ENCODE measurements at regions not wholly inside any gene's neighbourhood (a gene's known extent, or its start where the extent isn't known, plus 50 kb on each side); places are given as distances from the start of the nearest gene placed in this dataset.

- DNase-seq (ENCODE audit: extremely low spot score), result no peak
- ChIA-PET POLR2A (no interaction called here), CTCF (no interaction called here)
- no peak for TF ChIP-seq CTCF (IDR thresholded peaks at IDR 0.05; ENCODE audit: control extremely low read depth, extremely low read depth, low read depth, missing control alignments)
These were observed 176.3 kb upstream of the MTNR1B start for GRCh38 chr11:92793189-92793588.

GRCh38 chr11:92794783-92795182 is 174.7 kb upstream of the MTNR1B start:
- TF ChIP-seq CTCF (IDR thresholded peaks at IDR 0.05; ENCODE audit: control extremely low read depth, extremely low read depth, low read depth, missing control alignments), result no peak
- CTCF ChIA-PET, result no interaction called here
- no peak for DNase-seq (ENCODE audit: extremely low spot score)
- POLR2A ChIA-PET, result no interaction called here

- TF ChIP-seq CTCF (IDR thresholded peaks at IDR 0.05; ENCODE audit: control extremely low read depth, extremely low read depth, low read depth, missing control alignments), result no peak
- DNase-seq (ENCODE audit: extremely low spot score), result no peak
- POLR2A ChIA-PET, result no interaction called here
- CTCF ChIA-PET, result no interaction called here
These were observed 172.7 kb upstream of the MTNR1B start for GRCh38 chr11:92796744-92797143.

GRCh38 chr11:92797874-92798273 is 171.6 kb upstream of the MTNR1B start:
- DNase-seq (ENCODE audit: extremely low spot score), result no peak
- ChIA-PET CTCF (no interaction called here), POLR2A (no interaction called here)
- no peak for TF ChIP-seq CTCF (IDR thresholded peaks at IDR 0.05; ENCODE audit: control extremely low read depth, extremely low read depth, low read depth, missing control alignments)

GRCh38 chr11:92801685-92802084 is 167.8 kb upstream of the MTNR1B start:
- ChIA-PET POLR2A (no interaction called here), CTCF (interaction anchor here (2.8 kb wide), 1 partner anchor 10 kb away, joined by 8 read pairs; no protein-coding TSS in a partner anchor)
- no peak for DNase-seq (ENCODE audit: extremely low spot score)
- no peak for TF ChIP-seq CTCF (IDR thresholded peaks at IDR 0.05; ENCODE audit: control extremely low read depth, extremely low read depth, low read depth, missing control alignments)

GRCh38 chr11:92802644-92803043 is 166.8 kb upstream of the MTNR1B start:
- no peak for DNase-seq (ENCODE audit: extremely low spot score)
- CTCF ChIA-PET, result interaction anchor here (1.4 to 2.8 kb wide), 2 partner anchors 9 to 14 kb away, joined by 4 to 8 read pairs; no protein-coding TSS in a partner anchor
- POLR2A ChIA-PET, result no interaction called here
- no peak for TF ChIP-seq CTCF (IDR thresholded peaks at IDR 0.05; ENCODE audit: control extremely low read depth, extremely low read depth, low read depth, missing control alignments)

- TF ChIP-seq CTCF (IDR thresholded peaks at IDR 0.05; ENCODE audit: control extremely low read depth, extremely low read depth, low read depth, missing control alignments), result no peak
- ChIA-PET POLR2A (no interaction called here), CTCF (interaction anchor here (1.4 to 2.8 kb wide), 2 partner anchors 8 to 14 kb away, joined by 4 to 8 read pairs; no protein-coding TSS in a partner anchor)
- no peak for DNase-seq (ENCODE audit: extremely low spot score)
These were observed 166.1 kb upstream of the MTNR1B start for GRCh38 chr11:92803391-92803790.
